Ureter (tissue), 1 donor: ENCODE measurements at regions not wholly inside any gene's neighbourhood (a gene's known extent, or its start where the extent isn't known, plus 50 kb on each side); places are given as distances from the start of the nearest gene placed in this dataset.

Experiments
- DNase-seq: peaks from one replicate; pipeline ENCODE4 v3.0.0-alpha.2; 2020; ENCODE audit warnings: low spot score
- donor health status: DM: yes; HTN: yes; CAD: no.

DNA sequence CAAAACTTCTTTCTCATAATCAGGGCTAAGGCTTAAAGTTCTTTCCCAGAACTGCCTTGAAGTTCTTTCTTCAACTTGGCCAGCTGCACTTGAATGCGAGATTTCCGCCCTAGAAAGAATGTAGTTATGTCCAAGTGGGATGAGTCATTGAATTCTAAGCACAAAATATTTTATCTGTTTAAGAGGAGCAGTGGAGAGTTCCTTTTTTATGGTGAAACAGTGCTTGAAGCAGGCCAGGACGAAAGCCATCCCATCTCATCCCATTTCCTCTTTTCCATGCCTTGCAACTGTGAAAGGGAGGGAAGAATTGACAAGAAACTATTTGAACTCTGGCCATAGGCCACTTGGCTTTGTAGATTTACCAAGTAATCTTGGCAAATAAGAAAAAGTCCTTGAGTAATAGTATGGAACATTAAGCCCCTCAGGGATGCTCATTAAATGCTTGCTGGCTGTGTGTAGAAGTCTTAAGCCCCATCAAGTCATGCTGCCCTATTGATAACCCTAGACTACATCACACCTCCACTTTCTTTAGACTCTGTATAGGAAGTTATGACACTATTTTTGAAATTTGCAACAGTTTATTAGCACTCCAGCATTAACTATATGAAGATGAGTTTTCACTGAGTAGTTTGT lies 174.5 kb downstream of the KCTD12 start:
- DNase-seq, result no peak

DNA sequence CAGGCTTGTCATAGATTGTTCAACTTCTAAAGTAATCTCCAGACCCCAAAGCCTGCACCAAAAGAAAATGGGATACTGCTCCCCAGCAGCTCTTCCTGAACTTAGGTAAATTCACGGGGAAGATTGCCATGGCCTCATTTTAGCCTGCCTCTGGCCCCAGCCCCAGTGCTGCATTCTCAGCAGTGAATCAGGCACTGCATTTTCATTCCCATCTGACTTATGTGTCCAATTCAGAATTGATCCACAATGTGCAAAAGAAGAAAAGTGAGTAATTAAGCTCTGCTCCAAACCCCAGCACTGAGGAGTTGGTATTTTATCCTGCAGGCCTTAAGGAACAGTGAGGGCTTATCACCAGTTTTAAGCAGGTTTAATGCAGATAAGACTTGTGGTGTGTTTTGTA lies 176.4 kb downstream of the KCTD12 start:
- no peak for DNase-seq

DNA sequence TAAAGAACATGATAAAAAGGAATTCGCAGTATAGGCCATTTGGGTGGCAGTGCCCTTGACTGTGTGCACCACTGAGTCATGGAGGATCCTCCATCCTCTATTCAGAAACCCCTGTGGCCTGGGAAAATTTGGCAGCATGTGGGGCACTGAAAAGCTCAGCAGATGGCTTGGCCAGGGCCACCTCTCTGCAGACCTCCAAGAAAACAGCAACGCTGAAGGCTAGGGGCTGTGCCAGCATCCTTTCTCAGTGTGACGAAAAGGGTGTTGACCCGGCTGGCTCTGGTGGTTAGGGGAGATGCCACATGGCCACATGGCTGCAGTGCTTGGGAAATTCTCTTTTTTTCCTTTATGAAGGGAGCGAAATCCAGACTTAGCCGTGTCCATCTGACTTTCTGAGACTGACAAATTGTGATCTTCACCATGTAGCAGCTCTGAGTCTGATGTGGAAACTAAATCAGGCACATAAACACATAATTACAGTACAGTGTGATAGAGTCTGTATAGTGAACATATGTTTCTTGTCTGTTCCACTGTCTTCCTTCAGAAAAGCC lies 178.0 kb downstream of the KCTD12 start:
- no peak for DNase-seq

DNA sequence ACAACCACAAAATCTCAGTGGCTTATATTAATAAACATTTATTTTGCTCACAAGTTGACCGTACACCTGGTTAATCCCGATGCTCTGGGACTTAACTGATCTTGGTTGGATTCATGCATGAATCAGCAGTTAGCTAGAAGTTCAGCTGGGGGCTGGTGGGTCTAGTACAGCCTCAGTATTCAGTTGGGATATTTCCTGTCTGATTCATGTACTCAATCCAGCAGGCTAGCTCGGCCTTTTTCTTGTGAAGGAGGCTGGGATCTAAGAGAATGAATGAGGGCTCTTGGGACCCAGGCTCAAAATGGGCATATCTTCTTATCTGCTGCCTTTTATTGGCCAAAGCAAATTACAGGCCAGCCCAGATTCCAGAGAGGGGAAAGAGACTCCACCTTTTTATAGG lies 178.8 kb downstream of the KCTD12 start:
- no peak for DNase-seq

DNA sequence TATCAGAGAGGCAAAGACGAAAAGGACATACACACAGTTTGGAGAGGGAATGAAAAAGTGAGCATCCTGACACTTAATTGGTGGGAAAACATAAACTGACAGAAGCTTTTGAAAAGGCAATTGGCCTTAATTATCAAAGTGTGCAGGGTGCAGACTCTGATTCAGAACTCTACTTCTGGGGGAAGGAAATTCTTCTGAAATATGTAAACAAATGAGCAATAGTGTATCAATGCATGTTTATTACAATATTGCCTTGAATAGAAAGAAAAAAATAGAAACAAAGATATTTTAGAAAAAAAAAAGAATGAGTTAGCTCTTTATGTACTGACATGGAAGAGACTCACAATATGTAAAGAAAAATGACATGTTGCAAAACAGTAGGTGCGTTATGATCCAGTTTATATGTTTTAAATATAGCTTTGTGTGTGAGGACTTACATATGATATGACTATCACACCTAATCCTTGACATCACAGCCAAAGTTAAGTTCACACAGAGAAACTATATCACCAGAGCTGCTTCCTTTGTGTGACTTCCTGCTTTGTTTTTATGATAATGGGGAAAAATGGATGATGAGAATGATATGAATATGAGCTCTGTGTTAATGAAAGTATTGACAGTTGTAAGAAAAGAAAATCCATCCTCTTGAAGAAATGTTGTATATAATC lies 182.4 kb downstream of the KCTD12 start:
- no peak for DNase-seq

DNA sequence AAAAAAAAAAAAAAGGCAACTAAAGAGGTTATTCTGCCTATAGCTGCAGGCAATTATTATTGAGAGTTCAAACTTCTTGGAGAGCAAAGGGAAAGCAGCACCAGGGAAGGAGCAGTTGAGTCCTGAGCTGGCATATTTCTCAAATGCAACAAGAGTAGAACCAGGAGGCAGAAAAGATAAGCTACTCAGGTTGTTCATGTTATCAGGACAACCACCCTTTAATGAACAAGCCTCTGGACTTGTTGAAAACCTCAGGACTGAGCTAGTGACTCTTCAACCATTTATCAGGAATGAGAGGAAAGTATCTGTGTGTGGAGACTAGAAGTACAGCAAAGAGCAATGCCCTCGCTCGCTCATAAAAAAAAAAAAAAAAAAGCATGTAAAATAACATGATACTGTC lies 183.0 kb downstream of the KCTD12 start:
- DNase-seq, result no peak

DNA sequence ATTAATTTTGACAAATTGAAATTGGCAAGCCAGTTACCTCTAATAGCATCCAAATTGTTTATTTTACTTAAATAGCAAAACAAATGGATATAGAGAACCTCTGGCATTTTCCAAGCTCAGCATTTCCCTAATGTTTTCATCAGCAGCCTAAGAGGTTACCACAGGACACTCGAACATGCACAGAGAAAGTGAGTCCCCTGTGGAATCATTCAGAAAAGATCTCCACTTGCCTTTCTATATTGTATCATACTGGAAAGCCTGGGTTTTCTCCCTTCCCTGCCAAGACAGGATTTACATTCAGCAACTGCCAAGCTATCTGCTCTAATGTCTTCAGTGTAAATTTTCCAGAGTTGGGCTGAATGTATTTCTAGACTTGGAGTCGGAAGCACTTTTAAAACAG lies 188.9 kb downstream of the KCTD12 start:
- no peak for DNase-seq

DNA sequence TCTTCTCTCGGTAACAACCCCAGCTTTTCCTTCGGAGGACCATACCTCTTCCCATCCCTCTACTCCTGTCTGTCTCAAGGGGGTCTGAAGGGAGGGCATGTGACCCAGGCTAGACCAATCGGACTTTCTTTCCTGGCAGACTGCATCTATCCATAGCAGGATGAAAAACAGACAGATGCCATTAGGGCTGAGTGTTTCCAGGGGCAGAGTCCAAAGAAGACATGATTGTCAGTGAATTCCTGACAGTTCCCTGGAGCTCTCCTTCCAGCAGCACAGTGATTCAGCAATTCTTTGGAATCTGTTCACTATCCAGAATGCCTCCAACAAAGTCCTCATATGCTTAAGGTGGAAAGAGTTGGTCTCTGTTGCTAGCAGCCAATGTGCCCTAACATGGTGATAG lies 189.8 kb downstream of the KCTD12 start:
- no peak for DNase-seq

DNA sequence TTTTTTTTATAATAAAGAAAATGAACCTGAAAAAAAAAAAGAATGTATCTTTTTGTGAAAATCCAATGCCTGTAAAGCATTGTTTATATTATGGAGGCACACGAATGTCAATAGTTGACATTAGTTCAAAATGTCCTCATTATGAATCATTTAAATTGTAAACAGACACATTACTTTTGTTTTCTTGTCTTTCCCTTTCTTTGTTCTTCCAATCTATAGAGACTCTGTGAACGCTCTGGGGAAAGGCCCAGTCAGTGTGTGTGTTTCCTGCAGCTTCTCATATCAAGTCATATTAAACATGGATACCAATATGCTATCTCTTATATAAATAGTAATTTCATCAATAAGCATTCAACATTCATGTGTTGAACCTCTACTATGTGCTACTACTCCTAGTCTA lies 193.1 kb downstream of the KCTD12 start:
- DNase-seq, result no peak

DNA sequence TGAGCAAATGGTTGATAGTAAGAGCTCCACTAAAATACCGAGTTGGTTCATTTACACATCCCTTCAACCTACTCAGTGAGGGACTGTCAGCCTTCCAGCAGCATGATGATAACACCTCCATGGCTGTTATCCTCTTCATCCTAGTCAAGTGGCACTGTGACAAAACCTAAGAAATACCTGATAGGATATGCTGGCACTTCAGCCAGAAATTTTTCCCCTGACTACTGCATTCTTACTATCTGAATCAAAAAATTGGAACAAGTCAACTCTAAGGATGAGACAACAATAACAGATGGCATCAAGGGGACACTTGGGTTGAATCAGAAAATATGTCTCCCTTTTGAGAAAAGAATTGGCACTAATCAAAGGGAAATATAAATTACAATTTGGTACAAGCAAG lies 193.9 kb downstream of the KCTD12 start:
- DNase-seq, result no peak

DNA sequence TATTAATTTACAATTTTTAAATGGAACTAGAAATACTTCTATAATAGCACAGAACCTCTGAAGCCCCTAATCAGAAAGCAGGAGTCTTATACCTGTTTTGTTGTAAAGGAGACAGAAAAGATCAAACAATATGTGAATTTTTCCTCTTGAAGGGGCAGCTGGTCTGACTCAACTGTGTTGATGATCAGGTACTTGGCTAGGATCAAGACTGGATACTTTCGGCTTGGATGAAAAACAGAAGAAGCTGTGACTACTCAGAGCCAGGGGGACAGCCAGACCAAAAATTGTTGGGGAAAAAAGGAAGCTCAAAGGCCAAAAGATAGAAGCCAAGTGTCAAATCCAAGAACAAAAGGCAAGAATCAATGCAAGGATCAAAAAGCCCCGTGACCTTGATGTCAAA lies 195.6 kb downstream of the KCTD12 start:
- DNase-seq, result no peak

DNA sequence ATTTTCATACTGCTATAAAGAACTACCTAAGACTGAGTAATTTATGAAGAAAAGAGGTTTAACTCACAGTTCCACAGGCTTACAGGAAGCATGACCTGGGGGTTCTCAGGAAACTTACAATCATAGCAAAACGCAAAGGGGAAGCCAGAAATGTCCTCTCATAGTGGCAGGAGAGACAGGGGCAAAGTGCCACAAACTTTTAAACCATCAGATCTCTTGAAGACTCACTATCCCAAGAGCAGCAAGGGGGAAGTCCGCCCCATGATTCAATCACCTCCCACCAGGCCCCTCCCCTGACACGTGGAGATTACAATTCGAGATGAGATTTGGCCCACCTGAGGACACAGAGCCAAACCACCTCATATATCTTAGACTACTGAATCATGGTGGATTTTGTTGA lies 198.7 kb downstream of the KCTD12 start:
- no peak for DNase-seq

DNA sequence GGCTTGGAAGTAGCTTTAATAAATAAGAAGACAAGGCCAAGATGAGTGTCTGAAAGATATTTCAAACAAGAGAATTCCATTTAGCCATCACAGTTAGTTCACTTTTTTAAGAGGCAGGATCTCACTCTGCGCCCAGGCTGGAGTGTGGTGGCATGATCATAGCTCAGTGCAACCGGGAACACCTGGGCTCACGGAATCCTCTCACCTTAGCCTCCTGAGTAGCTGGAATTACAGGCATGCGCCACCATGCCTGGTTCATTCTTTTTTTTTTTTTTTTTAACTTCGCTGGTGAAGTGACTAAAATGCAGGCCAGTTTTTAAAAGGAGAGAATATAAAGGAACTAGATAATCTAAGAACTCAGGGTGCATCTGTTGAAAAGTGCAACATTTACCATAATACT lies 200.3 kb downstream of the KCTD12 start:
- DNase-seq, result no peak

DNA sequence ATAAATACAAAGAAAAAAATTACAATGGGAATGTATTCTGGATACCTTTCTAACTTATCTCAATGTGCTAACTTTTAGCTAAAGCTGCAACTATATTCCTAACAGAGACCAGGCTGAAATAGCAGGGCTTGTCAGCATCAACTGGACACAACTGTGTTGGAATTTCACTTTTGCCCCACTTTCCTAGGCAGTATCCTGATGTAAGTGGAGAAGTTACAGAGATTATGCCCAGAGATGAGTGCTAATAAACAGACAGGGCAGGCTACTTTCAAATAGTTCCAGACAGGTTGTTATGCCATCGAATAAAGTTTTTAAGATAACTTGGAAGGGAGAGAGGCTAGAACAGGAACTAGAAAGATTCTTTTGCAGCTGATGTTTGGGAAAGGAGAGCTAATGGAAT lies 201.9 kb downstream of the KCTD12 start:
- DNase-seq, result no peak

DNA sequence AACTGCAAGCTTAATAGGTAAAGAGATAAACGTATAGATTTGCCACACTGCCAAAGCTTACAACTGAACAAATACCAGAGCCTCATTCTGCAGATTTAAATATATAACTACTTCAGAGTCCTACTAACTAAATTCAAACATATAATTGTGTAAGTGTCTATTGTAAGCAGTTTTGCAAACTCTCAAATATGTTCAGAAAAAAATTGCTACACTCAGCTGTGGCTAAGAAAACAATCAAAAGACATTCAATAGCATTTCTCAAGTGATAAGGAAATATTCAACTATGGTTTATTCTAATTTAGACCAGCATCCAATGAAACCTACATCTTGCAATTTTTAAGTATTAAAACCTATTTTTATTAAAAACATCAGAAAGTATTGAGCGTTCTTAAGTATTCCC lies 202.4 kb downstream of the KCTD12 start:
- no peak for DNase-seq

DNA sequence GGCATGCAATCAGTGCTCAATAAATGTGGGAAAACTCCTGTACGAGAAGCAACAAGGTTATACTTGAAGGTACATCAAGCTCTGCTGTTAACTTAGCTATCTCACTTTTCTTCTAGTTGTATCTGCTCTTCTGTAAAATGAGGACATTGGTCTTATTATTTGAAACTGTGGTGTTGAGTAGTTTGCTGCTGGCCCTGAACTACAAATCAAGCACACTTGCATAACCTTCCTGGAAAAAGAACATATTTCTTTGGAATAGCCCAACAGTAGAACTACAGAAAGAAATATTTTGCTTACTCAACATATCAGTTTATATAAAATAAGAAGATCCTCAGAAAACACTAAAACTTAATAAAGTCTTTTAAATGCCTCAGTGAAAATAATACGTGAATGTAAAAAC lies 203.0 kb downstream of the KCTD12 start:
- DNase-seq, result no peak

DNA sequence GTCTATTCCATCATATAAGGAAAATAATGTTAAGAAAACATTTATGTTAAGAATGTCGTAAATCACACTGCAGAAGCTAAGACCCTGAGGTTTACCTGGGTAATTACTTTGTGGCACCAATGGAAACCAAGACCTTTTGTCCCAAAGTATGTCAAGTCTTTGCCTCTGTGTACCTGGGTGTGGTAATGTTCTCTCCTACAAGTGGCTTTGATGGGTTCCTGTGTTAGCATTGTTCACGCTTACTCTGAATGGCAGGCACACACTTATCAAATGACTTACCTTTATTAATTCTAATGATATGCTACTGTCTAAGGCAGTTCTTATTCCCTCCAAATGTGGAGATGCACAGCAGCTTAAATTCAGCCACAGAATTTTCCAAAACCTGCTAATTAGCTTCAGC lies 206.1 kb downstream of the KCTD12 start:
- no peak for DNase-seq

DNA sequence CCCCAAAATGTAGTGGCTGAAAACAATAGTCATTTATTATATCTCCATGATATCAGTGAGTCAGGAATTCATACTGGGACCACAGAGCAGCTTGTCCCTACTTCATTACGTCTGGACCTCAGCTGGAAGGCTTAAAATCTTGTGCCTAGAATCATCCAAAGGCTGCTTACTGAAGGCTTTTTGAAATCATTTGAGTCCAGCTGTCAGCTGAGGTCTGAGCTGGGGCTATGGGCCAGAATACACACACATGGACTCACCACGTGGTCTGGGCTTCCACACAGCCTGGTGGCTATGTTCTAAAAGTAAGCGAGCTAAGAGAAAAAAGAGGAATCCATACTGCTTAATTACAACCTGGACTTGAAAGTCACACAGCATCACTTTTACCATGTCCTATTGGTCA lies 209.2 kb downstream of the KCTD12 start:
- no peak for DNase-seq

DNA sequence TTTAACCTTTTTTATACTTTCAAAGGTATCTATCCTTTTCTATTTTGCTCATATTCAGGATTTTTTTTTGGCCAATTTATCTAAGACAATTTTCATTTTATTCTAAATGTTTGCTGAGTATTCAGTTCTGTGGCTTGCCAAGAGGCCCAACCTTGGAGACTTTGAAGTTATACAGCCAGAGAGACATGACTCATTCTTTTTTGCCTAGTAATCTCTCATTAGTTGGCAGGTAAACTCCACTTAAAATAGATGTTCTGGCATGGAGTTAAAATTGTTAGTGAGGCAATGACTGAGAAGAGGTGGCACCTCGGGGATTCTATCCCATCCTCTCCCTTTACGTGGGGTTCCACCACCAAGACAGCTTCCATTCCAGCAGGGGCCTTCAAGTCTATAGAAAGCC lies 213.8 kb downstream of the KCTD12 start:
- no peak for DNase-seq

DNA sequence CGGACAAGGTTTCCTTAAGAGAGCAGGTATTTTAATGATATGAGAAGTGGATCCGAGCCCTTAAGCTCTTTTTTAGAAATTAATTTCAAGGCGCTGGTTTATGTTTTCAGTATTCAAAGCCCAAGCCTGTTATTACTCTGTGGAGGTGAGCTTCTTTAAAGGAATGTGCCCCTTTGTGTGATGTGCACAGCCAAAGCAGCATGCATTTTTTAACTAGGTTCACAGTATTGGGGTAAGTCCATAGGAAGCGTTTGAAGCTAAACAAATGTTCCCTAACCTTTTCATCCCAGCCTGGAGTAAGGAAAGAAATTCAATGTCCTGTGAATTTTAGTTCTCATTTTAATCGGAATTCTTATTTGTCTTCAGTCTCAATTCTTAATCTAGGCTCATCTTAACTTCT lies 217.5 kb downstream of the KCTD12 start:
- no peak for DNase-seq

DNA sequence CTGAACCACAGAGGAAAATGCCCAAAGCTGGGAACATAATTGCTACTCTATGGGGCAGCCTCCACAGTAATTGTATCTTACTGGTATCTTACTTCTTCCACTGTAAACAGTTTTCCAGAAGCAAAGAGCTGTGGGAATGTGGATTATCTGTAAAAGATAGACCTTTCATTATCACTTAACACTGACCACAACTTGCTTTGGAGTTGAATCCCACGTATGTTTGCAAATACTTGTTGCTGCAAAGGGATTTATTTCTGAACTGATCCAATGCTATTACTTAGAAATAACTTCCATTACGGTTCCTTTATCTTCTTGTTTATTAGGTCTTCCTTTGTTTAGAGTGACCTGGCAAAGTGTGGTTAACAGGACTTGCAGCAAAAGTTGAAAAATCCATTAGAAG lies 218.1 kb downstream of the KCTD12 start:
- DNase-seq, result no peak

DNA sequence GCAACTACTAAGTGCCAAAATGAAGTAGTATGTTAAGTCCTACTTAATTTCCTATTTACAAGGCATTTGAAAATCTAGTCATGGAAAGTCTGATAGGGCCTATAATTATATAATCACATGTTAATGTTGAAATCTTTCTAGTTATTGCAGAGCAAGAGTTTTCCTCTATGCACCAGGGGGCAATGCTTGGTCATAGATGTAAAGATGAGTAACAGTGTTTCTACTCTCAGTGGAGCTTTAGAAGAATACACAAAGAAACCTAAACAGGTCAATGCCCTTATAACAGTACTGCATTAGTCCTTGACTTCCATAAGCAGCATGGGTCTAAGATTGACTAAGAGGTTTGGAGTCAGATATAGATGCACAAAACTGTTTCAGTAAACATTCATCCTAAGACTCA lies 218.7 kb downstream of the KCTD12 start:
- DNase-seq, result no peak

DNA sequence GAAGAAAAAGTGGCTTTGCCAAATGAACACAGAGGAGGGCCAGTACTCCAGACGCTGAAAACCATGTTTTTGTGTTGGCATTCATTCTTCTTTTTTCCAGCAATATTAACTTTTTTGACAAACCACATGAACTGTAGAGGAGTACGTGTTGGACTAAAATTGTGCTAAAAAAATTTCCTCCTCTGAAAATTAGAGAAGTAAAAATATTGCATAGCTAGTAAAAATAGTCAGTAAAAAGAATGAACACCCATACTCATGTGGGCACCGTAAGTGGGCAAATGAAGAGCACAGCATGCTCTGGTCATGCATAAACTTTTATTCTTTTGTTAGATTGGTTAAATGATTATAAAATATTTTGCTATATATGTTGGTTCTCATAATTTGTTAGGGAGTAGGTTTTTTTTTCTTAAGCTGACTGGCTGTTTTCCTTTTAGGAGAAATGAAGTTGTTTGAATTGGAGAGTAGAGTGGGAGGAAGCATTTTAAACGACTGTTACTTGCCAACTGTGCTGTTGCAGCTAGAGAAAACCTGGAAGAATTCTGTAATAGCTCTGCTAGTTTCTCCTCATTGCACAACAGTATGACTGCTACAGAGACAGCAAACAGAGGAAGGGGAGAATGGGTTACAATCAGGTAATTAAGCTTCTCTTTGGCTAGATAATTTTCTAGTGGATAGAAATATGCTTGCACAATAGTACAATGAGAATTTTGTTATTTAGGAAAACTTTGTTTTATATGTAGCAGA lies 222.4 kb downstream of the KCTD12 start:
- DNase-seq, result no peak
